Endothelial cell of umbilical vein (primary cell): ENCODE measurements at regions not wholly inside any gene's neighbourhood (a gene's known extent, or its start where the extent isn't known, plus 50 kb on each side); places are given as distances from the start of the nearest gene placed in this dataset.

Experiments
- CTCF ChIP-seq, 2 donors: IDR thresholded peaks; 1 replicate in 1 of 2; 2 replicates in 1 of 2; pipeline ENCODE4 v1.5.1; 2011; ENCODE audit warnings: low read length in 2 of 2, mild to moderate bottlenecking in 2 of 2, moderate library complexity in 2 of 2, control low read depth in 1 of 2, inconsistent platforms in 1 of 2, low read depth in 1 of 2; ENCODE audit not compliant: insufficient read depth in 1 of 2; ENCODE audit errors: extremely low read depth in 1 of 2
- EZH2 ChIP-seq: IDR thresholded peaks from 2 replicates; pipeline ENCODE4 v1.6.1; 2012; ENCODE audit warnings: borderline replicate concordance, low read depth, mild to moderate bottlenecking, moderate library complexity, low read length, inconsistent platforms; ENCODE audit not compliant: severe bottlenecking
- JUN ChIP-seq: IDR thresholded peaks from 2 replicates; pipeline ENCODE4 v1.6.1; 2011; ENCODE audit warnings: borderline replicate concordance, low read depth; ENCODE audit not compliant: insufficient read length, insufficient read depth
- MAX ChIP-seq: IDR thresholded peaks from 2 replicates; pipeline ENCODE4 v1.6.1; 2011; ENCODE audit not compliant: insufficient read depth, insufficient read length
- POLR2A ChIP-seq: IDR thresholded peaks from 2 replicates; pipeline ENCODE4 v1.6.1; 2012; ENCODE audit warnings: low read depth, mild to moderate bottlenecking, control low read depth, low read length
- POLR2AphosphoS5 ChIP-seq: IDR thresholded peaks from 2 replicates; pipeline ENCODE4 v1.6.1; 2012; ENCODE audit warnings: low read depth, mild to moderate bottlenecking, control low read depth, low read length, moderate library complexity; ENCODE audit not compliant: insufficient read depth

GRCh38 chr10:1829712-1830111 is 92.4 kb upstream of the ADARB2 start:
- no peak for TF ChIP-seq POLR2AphosphoS5
- TF ChIP-seq POLR2A, result no peak
- no peak for TF ChIP-seq CTCF (IDR thresholded peaks at IDR 0.05; ENCODE audit: extremely low read depth in 1 of 2, insufficient read depth in 1 of 2, low read depth in 1 of 2, low read length in 2 of 2)
- TF ChIP-seq EZH2, result no peak
- no peak for TF ChIP-seq JUN
- TF ChIP-seq MAX, result no peak
